HFFc6 (cell line): ENCODE measurements at regions not wholly inside any gene's neighbourhood (a gene's known extent, or its start where the extent isn't known, plus 50 kb on each side); places are given as distances from the start of the nearest gene placed in this dataset.
A peak's percentile ranks its signal among the peaks of the same experiment; 100 is the strongest.

Experiments
- DNase-seq: peaks from one replicate; pipeline ENCODE4 v3.0.0-alpha.2; 2018
- H3K27ac Mint-ChIP-seq: 2 replicates; pipeline ENCODE4 v1.8.0; 2020; ENCODE audit warnings: mild to moderate bottlenecking, mixed read lengths
- H3K27me3 Mint-ChIP-seq: 2 replicates; pipeline ENCODE4 v1.8.0; 2021; ENCODE audit warnings: mild to moderate bottlenecking, moderate library complexity, mixed read lengths; ENCODE audit not compliant: insufficient read depth
- H3K36me3 Mint-ChIP-seq: 2 replicates; pipeline ENCODE4 v1.8.0; 2021; ENCODE audit warnings: low read depth, mixed read lengths
- H3K4me1 Mint-ChIP-seq: 2 replicates; pipeline ENCODE4 v1.8.0; 2020; ENCODE audit warnings: low read depth, mixed read lengths
- H3K4me3 Mint-ChIP-seq: 2 replicates; pipeline ENCODE4 v1.8.0; 2020; ENCODE audit warnings: mild to moderate bottlenecking, moderate library complexity, mixed read lengths
- H3K9me3 Mint-ChIP-seq: 2 replicates; pipeline ENCODE4 v1.8.0; 2020; ENCODE audit warnings: mild to moderate bottlenecking, mixed read lengths
- CTCF ChIP-seq: fragments of 200-600 bp; sonication (generic); IDR thresholded peaks from 2 replicates; pipeline ENCODE4 v1.5.0; 2021; ENCODE audit warnings: antibody characterized with exemption, mild to moderate bottlenecking

- H3K9me3 Mint-ChIP-seq, result no peaks in the 10 kb centered on the region
Measured at GRCh38 chr18:2188258-2188657, 383.0 kb downstream of the METTL4 start.

GRCh38 chr18:2191180-2191790 lies 380.0 kb downstream of the METTL4 start:
- H3K9me3 Mint-ChIP-seq, result no peaks in the 10 kb centered on the region
- peaks cover 5% of the 10 kb centered on the region; the same call in 1 of the 2 replicates for H3K36me3 Mint-ChIP-seq
- peaks cover 10% of the 10 kb centered on the region for H3K27me3 Mint-ChIP-seq
- no peak for TF ChIP-seq CTCF
- no peak overlapping the region for H3K27ac Mint-ChIP-seq
- no peak overlapping the region for H3K4me3 Mint-ChIP-seq
- H3K4me1 Mint-ChIP-seq, result no peaks in the 10 kb centered on the region
- no peak for DNase-seq

More at GRCh38 chr18:2188258-2188657, 383.0 kb downstream of the METTL4 start:
- Mint-ChIP-seq H3K36me3 (no peaks in the 10 kb centered on the region; the same call in 1 of the 2 replicates), H3K27me3 (peaks cover 25% of the 10 kb centered on the region), H3K27ac (no peak overlapping the region), H3K4me1 (0 out of 2 replicates have a peak, but pooled peaks cover 2% of the 10 kb centered on the region), H3K4me3 (no peak overlapping the region)
- DNase-seq, result no peak
- TF ChIP-seq CTCF, result no peak

GRCh38 chr18:2192562-2192961 lies 378.7 kb downstream of the METTL4 start:
- DNase-seq, result no peak
- no peaks in the 10 kb centered on the region for H3K9me3 Mint-ChIP-seq
- peaks cover under 1% of the 10 kb centered on the region for H3K4me1 Mint-ChIP-seq
- no peak overlapping the region for H3K27ac Mint-ChIP-seq
- no peak overlapping the region for H3K4me3 Mint-ChIP-seq
- peaks cover 5% of the 10 kb centered on the region; the same call in 1 of the 2 replicates for H3K36me3 Mint-ChIP-seq
- H3K27me3 Mint-ChIP-seq, result peaks cover 9% of the 10 kb centered on the region
- no peak for TF ChIP-seq CTCF

- Mint-ChIP-seq H3K4me1 (peaks cover 8% of the 10 kb centered on the region), H3K36me3 (peaks cover 5% of the 10 kb centered on the region; the same call in 1 of the 2 replicates), H3K27ac (no peak overlapping the region), H3K27me3 (peaks cover 2% of the 10 kb centered on the region; the same call in 1 of the 2 replicates), H3K4me3 (peak overlapping the region; percentile 3; the same call in 1 of the 2 replicates), H3K9me3 (no peaks in the 10 kb centered on the region)
- TF ChIP-seq CTCF, result no peak
- no peak for DNase-seq
Measured at GRCh38 chr18:2197946-2198345, 373.4 kb downstream of the METTL4 start.

GRCh38 chr18:2199060-2199459 lies 372.2 kb downstream of the METTL4 start:
- H3K9me3 Mint-ChIP-seq, result no peaks in the 10 kb centered on the region
- no peak overlapping the region for H3K27ac Mint-ChIP-seq
- no peaks in the 10 kb centered on the region for H3K36me3 Mint-ChIP-seq
- peaks cover 5% of the 10 kb centered on the region; the same call in 1 of the 2 replicates for H3K27me3 Mint-ChIP-seq
- peaks cover 8% of the 10 kb centered on the region for H3K4me1 Mint-ChIP-seq
- TF ChIP-seq CTCF, result no peak
- H3K4me3 Mint-ChIP-seq, result no peak overlapping the region
- DNase-seq, result no peak
